ENCODE measurements at regions not wholly inside any gene's neighbourhood (a gene's known extent, or its start where the extent isn't known, plus 50 kb on each side); places are given as distances from the start of the nearest gene placed in this dataset.

DNA sequence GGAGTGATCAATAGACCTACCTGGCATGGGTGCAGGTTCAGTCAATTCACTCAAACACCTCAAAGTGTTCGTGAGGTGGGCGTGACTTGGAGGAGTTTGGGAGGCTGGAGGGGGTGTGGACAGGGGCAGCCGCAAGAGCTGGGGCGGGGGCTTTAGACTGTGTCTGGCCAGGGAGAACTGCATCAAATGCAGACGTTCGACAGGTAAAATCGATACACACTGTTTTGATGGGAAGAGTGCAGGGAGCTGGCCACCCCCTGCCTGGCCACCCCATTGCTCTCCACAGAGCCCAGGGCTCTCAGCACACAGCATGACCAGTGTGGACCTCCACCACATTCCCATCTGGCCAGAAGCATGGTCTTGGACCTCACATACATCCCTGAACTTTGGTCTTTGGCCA is 412.1 kb downstream of the OCA2 start:
- intact Hi-C loops (cut with DNase I), result no loop called here
- Histone ChIP-seq H3K4me3 (no peak overlapping the region), H3K27ac (replicated peaks in 1 of 4) (no peak overlapping the region), H3K4me1 (no peaks in the 10 kb centered on the region), H3K36me3 (no peaks in the 10 kb centered on the region), H3K27me3 (no peaks in the 10 kb centered on the region), H3K9me3 (no peaks in the 10 kb centered on the region)
- DNase-seq (ENCODE audit: extremely low spot score), result no peak
- 83% methylated on average over 7 of the region's 7 CpGs for WGBS
- no peak for TF ChIP-seq POLR2A (IDR thresholded peaks at IDR 0.05; ENCODE audit: low read depth)
- no peak for TF ChIP-seq EP300 (IDR thresholded peaks at IDR 0.05)
- TF ChIP-seq POLR2AphosphoS5 (IDR thresholded peaks at IDR 0.05), result no peak
- TF ChIP-seq, protein P1, sequence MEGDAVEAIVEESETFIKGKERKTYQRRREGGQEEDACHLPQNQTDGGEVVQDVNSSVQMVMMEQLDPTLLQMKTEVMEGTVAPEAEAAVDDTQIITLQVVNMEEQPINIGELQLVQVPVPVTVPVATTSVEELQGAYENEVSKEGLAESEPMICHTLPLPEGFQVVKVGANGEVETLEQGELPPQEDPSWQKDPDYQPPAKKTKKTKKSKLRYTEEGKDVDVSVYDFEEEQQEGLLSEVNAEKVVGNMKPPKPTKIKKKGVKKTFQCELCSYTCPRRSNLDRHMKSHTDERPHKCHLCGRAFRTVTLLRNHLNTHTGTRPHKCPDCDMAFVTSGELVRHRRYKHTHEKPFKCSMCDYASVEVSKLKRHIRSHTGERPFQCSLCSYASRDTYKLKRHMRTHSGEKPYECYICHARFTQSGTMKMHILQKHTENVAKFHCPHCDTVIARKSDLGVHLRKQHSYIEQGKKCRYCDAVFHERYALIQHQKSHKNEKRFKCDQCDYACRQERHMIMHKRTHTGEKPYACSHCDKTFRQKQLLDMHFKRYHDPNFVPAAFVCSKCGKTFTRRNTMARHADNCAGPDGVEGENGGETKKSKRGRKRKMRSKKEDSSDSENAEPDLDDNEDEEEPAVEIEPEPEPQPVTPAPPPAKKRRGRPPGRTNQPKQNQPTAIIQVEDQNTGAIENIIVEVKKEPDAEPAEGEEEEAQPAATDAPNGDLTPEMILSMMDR (IDR thresholded peaks at IDR 0.05), result no peak

DNA sequence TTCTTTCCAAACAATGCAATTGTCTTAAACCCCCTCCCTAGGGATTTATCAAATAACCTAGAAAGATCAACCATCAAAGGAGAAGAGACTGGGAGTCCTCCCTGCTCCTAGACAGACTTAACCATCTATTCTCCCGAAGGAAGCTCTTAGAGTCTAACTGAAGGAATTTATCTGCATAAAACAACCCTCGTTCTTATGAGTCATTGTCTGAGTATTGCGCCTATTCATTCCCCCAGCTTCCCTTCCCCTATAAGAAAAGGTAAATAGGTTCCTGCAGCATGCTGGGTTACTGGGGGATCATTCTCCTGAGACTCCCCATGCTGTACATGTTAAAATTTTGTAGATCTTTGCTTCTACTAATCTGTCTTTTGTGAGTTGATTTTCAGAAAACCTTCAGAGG is 412.7 kb downstream of the OCA2 start:
- no peak overlapping the region for H3K4me3 ChIP-seq
- WGBS, result 67% methylated on average over 3 of the region's 3 CpGs
- H3K9me3 ChIP-seq, result no peaks in the 10 kb centered on the region
- intact Hi-C loops (cut with DNase I), result no loop called here
- no peaks in the 10 kb centered on the region for H3K36me3 ChIP-seq
- TF ChIP-seq, protein P1 (IDR thresholded peaks at IDR 0.05), result no peak
- TF ChIP-seq POLR2A (IDR thresholded peaks at IDR 0.05; ENCODE audit: low read depth) (no peak), EP300 (IDR thresholded peaks at IDR 0.05) (no peak), POLR2AphosphoS5 (IDR thresholded peaks at IDR 0.05) (no peak)
- H3K27me3 ChIP-seq, result no peaks in the 10 kb centered on the region
- no peak for DNase-seq (ENCODE audit: extremely low spot score)
- no peak overlapping the region for H3K27ac ChIP-seq (replicated peaks in 1 of 4)
- H3K4me1 ChIP-seq, result no peaks in the 10 kb centered on the region

DNA sequence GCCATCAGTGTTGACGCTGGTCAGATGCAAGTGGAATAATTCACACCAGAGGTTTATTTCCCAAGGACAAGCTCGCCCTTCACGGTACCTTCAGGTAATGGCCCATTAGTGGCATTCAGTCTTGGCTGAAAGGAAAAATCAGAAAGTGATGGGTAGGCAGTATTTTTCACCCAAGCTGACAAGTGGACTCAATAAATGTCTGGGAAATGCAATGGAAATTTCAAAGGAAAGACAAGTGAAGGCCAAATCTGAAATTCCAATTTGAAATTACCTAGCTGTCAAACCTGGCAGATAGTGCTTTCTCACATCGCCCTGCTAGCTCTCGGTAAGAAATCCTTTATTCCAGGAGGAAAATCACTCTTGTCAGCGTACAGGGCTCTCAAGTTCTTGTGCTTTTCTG is 413.5 kb downstream of the OCA2 start:
- Histone ChIP-seq H3K36me3 (no peaks in the 10 kb centered on the region), H3K4me3 (no peak overlapping the region), H3K27me3 (no peaks in the 10 kb centered on the region), H3K9me3 (no peaks in the 10 kb centered on the region), H3K27ac (replicated peaks in 1 of 4) (no peak overlapping the region), H3K4me1 (no peaks in the 10 kb centered on the region)
- intact Hi-C loops (cut with DNase I), result no loop called here
- DNase-seq (ENCODE audit: extremely low spot score), result no peak
- 78% methylated on average over 6 of the region's 6 CpGs for WGBS
- TF ChIP-seq POLR2AphosphoS5 (IDR thresholded peaks at IDR 0.05), result no peak
- no peak for TF ChIP-seq EP300 (IDR thresholded peaks at IDR 0.05)
- TF ChIP-seq, protein P1 (IDR thresholded peaks at IDR 0.05), result no peak
- no peak for TF ChIP-seq POLR2A (IDR thresholded peaks at IDR 0.05; ENCODE audit: low read depth)

DNA sequence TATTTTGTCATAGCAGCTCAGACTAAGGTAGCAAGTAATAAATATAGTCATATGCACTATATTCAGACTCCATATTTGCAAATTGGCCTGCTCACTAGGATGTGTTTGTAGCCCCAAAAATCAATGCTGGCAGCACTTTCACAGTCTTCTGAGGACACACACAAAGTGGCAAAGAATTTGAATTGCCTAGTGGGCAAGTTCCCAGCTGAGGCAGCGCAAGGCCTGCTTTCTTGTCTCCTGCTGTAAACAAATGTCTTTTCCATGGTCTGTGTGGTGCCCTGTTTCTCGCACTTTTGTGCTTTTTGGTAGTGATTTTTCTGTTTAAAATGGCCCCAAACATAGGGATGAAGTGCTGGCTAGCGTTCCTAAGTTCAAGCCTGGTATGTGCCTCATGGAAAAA is 416.0 kb downstream of the OCA2 start:
- Histone ChIP-seq H3K27ac (replicated peaks in 1 of 4) (no peak overlapping the region), H3K36me3 (no peaks in the 10 kb centered on the region), H3K4me3 (no peak overlapping the region), H3K9me3 (no peaks in the 10 kb centered on the region), H3K4me1 (peaks cover 0 to 5% (median 0%) of the 10 kb centered on the region in 4 donors), H3K27me3 (no peaks in the 10 kb centered on the region)
- intact Hi-C loops (cut with DNase I), result no loop called here
- WGBS, result 64% methylated on average over 3 of the region's 3 CpGs
- TF ChIP-seq POLR2A (IDR thresholded peaks at IDR 0.05; ENCODE audit: low read depth) (no peak), EP300 (IDR thresholded peaks at IDR 0.05) (no peak), POLR2AphosphoS5 (IDR thresholded peaks at IDR 0.05) (no peak)
- TF ChIP-seq, protein P1 (IDR thresholded peaks at IDR 0.05), result no peak
- DNase-seq (ENCODE audit: extremely low spot score), result no peak

DNA sequence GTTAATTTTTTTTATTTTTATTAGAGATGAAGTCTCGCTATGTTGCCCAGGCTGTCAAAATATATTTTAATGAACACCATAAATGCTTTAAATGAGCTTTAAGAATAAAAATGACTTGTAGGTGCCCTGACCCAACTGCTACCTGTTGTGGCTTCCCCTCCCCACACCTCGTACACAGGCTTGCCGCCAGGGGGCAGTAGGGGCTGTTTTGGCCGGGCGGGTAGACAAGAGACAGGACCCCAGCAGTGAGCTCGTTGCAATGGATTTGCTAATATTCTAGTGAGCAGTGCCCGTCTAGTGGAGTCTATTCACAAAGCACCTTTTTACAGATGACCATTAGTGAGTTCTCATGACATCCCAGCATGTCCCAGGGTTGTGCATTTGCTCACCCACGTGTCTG is 418.1 kb downstream of the OCA2 start:
- no peak overlapping the region for H3K4me3 ChIP-seq
- TF ChIP-seq POLR2A (IDR thresholded peaks at IDR 0.05; ENCODE audit: low read depth) (no peak), POLR2AphosphoS5 (IDR thresholded peaks at IDR 0.05) (no peak), EP300 (IDR thresholded peaks at IDR 0.05) (no peak)
- no peaks in the 10 kb centered on the region for H3K9me3 ChIP-seq
- intact Hi-C loops (cut with DNase I), result no loop called here
- H3K4me1 ChIP-seq, result peaks cover 0 to 5% (median 0%) of the 10 kb centered on the region in 4 donors
- no peak for DNase-seq (ENCODE audit: extremely low spot score)
- H3K36me3 ChIP-seq, result no peaks in the 10 kb centered on the region
- WGBS, result 59% methylated on average over 8 of the region's 8 CpGs
- no peaks in the 10 kb centered on the region for H3K27me3 ChIP-seq
- H3K27ac ChIP-seq (replicated peaks in 1 of 4), result no peak overlapping the region
